ENCODE measurements at regions not wholly inside any gene's neighbourhood (a gene's known extent, or its start where the extent isn't known, plus 50 kb on each side); places are given as distances from the start of the nearest gene placed in this dataset.

- no peaks in the 10 kb centered on the region for H4K20me1 ChIP-seq (ENCODE audit: insufficient read depth)
Measured at GRCh38 chr17:79478051-79478461, 132.8 kb downstream of the RBFOX3 start.

GRCh38 chr17:79476074-79476652, 134.7 kb downstream of the RBFOX3 start:
- Histone ChIP-seq H2AFZ (ENCODE audit: low read depth, low read length) (no peak overlapping the region), H3F3A (ENCODE audit: insufficient read depth, low read length, poor library complexity, severe bottlenecking) (no peaks in the 10 kb centered on the region), H3K9me2 (ENCODE audit: insufficient read depth, low read length) (no peaks in the 10 kb centered on the region), H3K4me2 (ENCODE audit: low read length) (no peak overlapping the region), H3K27me3 (ENCODE audit: insufficient read depth, low read depth, low read length) (no peaks in the 10 kb centered on the region), H3K9ac (ENCODE audit: low read length) (no peak overlapping the region), H3K9me3 (ENCODE audit: low read length) (no peaks in the 10 kb centered on the region), H3K36me3 (ENCODE audit: insufficient read depth, low read length) (no peaks in the 10 kb centered on the region), H3K4me3 (ENCODE audit: low read length) (no peak overlapping the region), H3K79me2 (replicated peaks; ENCODE audit: insufficient read depth, low read length) (no peaks in the 10 kb centered on the region), H3K27ac (ENCODE audit: low read length) (no peak overlapping the region), H4K20me1 (ENCODE audit: insufficient read depth) (no peaks in the 10 kb centered on the region)
- no peak for TF ChIP-seq POLR2AphosphoS5 (IDR thresholded peaks at IDR 0.05)
- TF ChIP-seq REST (IDR thresholded peaks at IDR 0.05; ENCODE audit: borderline replicate concordance): no peak
- TF ChIP-seq TAF1 (IDR thresholded peaks at IDR 0.05; ENCODE audit: low read depth): no peak
- no peak for TF ChIP-seq SMC3 (conservative IDR thresholded peaks at IDR 0.05; ENCODE audit: poor library complexity)
- TF ChIP-seq MXI1 (conservative IDR thresholded peaks at IDR 0.05; ENCODE audit: poor library complexity, severe bottlenecking): no peak
- TF ChIP-seq EZH2 (IDR thresholded peaks at IDR 0.05; ENCODE audit: borderline replicate concordance, insufficient read depth, low read length, poor library complexity, severe bottlenecking): no peak

More at GRCh38 chr17:79478051-79478461, 132.8 kb downstream of the RBFOX3 start:
- no peak overlapping the region for H3K27ac ChIP-seq (ENCODE audit: low read length)
- no peaks in the 10 kb centered on the region for H3F3A ChIP-seq (ENCODE audit: insufficient read depth, low read length, poor library complexity, severe bottlenecking)
- H3K9me2 ChIP-seq (ENCODE audit: insufficient read depth, low read length): no peaks in the 10 kb centered on the region
- H3K79me2 ChIP-seq (replicated peaks; ENCODE audit: insufficient read depth, low read length): no peaks in the 10 kb centered on the region
- TF ChIP-seq REST (IDR thresholded peaks at IDR 0.05; ENCODE audit: borderline replicate concordance) (no peak), TAF1 (IDR thresholded peaks at IDR 0.05; ENCODE audit: low read depth) (no peak), RAD21 (conservative IDR thresholded peaks at IDR 0.05) (no peak), CTCF (IDR thresholded peaks at IDR 0.05; ENCODE audit: poor library complexity, severe bottlenecking) (no peak), MXI1 (conservative IDR thresholded peaks at IDR 0.05; ENCODE audit: poor library complexity, severe bottlenecking) (no peak), SMC3 (conservative IDR thresholded peaks at IDR 0.05; ENCODE audit: poor library complexity) (no peak), EZH2 (IDR thresholded peaks at IDR 0.05; ENCODE audit: borderline replicate concordance, insufficient read depth, low read length, poor library complexity, severe bottlenecking) (no peak), POLR2AphosphoS5 (IDR thresholded peaks at IDR 0.05) (no peak), EP300 (conservative IDR thresholded peaks at IDR 0.05; ENCODE audit: poor library complexity, severe bottlenecking) (no peak)
- H3K4me2 ChIP-seq (ENCODE audit: low read length): no peak overlapping the region
- no peaks in the 10 kb centered on the region for H3K27me3 ChIP-seq (ENCODE audit: insufficient read depth, low read depth, low read length)
- no peaks in the 10 kb centered on the region for H3K36me3 ChIP-seq (ENCODE audit: insufficient read depth, low read length)
- H3K4me3 ChIP-seq (ENCODE audit: low read length): no peak overlapping the region
- no peak overlapping the region for H3K9ac ChIP-seq (ENCODE audit: low read length)
- H3K9me3 ChIP-seq (ENCODE audit: low read length): no peaks in the 10 kb centered on the region
- no peak overlapping the region for H2AFZ ChIP-seq (ENCODE audit: low read depth, low read length)

Data from neural cell (in vitro differentiated cells).